Spleen (tissue), 11 donors: ENCODE measurements at regions not wholly inside any gene's neighbourhood (a gene's known extent, or its start where the extent isn't known, plus 50 kb on each side); places are given as distances from the start of the nearest gene placed in this dataset.

Experiments
- DNase-seq: peaks from one replicate; pipeline ENCODE4 v3.0.0-alpha.2; 2020
- H3K27ac ChIP-seq, 8 donors: fragments of 200-600 bp; sonication (generic) in 7 of 8; 1 replicate in 4 of 8; 2 replicates in 4 of 8; pipeline versions ENCODE4 v1.5.0 to v1.8.0; 2016 to 2021; ENCODE audit warnings: inconsistent platforms in 4 of 8, mild to moderate bottlenecking in 4 of 8, moderate library complexity in 1 of 8
- H3K27me3 ChIP-seq, 7 donors: fragments of 200-600 bp; sonication (generic) in 6 of 7; replicated peaks in 1 of 7; 1 replicate in 4 of 7; 2 replicates in 3 of 7; pipeline versions ENCODE4 v1.5.0 to v1.8.0; 2016 to 2021; ENCODE audit warnings: inconsistent platforms in 3 of 7, mild to moderate bottlenecking in 1 of 7
- H3K36me3 ChIP-seq, 6 donors: fragments of 200-600 bp; sonication (generic) in 5 of 6; 1 replicate in 4 of 6; 2 replicates in 2 of 6; pipeline versions ENCODE4 v1.5.0 to v1.8.0; 2016 to 2021; ENCODE audit warnings: inconsistent platforms in 2 of 6
- H3K4me1 ChIP-seq, 6 donors: fragments of 200-600 bp; sonication (generic) in 5 of 6; 1 replicate in 3 of 6; 2 replicates in 3 of 6; pipeline versions ENCODE4 v1.5.0 to v1.8.0; 2016 to 2021; ENCODE audit warnings: inconsistent platforms in 3 of 6
- H3K4me3 ChIP-seq, 8 donors: fragments of 200-600 bp; sonication (generic) in 7 of 8; 1 replicate in 4 of 8; 2 replicates in 4 of 8; pipeline versions ENCODE4 v1.5.0 to v1.8.0; 2016 to 2021; ENCODE audit warnings: inconsistent platforms in 4 of 8, mild to moderate bottlenecking in 4 of 8, moderate library complexity in 2 of 8
- H3K9me3 ChIP-seq, 8 donors: fragments of 200-600 bp; sonication (generic) in 7 of 8; 1 replicate in 4 of 8; 2 replicates in 4 of 8; pipeline versions ENCODE4 v1.5.0 to v1.8.0; 2016 to 2021; ENCODE audit warnings: inconsistent platforms in 4 of 8
- CTCF ChIP-seq, 11 experiments: fragments of 200-600 bp in 7 of 11; fragments of 450-650 bp in 4 of 11; sonication (generic) in 4 of 11; IDR thresholded peaks in 8 of 11; conservative IDR thresholded peaks in 3 of 11; 1 replicate in 7 of 11; 2 replicates in 4 of 11; pipeline versions ENCODE4 v1.4.0 to v1.8.0; 2016 to 2021; ENCODE audit warnings: antibody characterized with exemption in 11 of 11, inconsistent platforms in 4 of 11, mild to moderate bottlenecking in 1 of 11
- POLR2A ChIP-seq, 3 donors: fragments of 450-650 bp; IDR thresholded peaks; one replicate each; pipeline ENCODE4 v1.5.1; 2017; ENCODE audit warnings: antibody characterized with exemption in 3 of 3, mild to moderate bottlenecking in 1 of 3
- POLR2AphosphoS5 ChIP-seq, 3 donors: sonication (generic); formaldehyde crosslinking; IDR thresholded peaks; one replicate each; pipeline ENCODE4 v1.5.1; 2017; ENCODE audit warnings: antibody characterized with exemption in 3 of 3
- WGBS, 5 donors: extraction: QIAGEN DNeasy Blood & Tissue Kit in 3 of 5; methylation state at CpG; one replicate each; pipeline versions ENCODE4 v1.1.5 to v1.1.7; 2013 to 2018; 5-methylcytosine and 5-hydroxymethylcytosine counted together
- intact Hi-C: fragments of 100-400 bp; cut with DNase I; formaldehyde crosslinking; loops from one replicate; pipeline ENCODE4 v1.15.0; 2023; ENCODE audit warnings: low total_unique reads
- donor health status: healthy with polysubstance abuse.
- donor health status: DM: no; HTN: no; CAD: no; lungs with moderate emphysema.
- donor health status: DM: no; HTN: no; CAD: no.
- donor health status: Bipolar disorder and iron deficiency.
- donor health status: healthy.
- donor health status: DM: no; HTN: no; CAD: no.
- donor health status: DM: yes; HTN: yes; CAD: no.

GRCh38 chr6:139649732-139650131 lies 275.3 kb upstream of the CITED2 start:
- Histone ChIP-seq H3K9me3 (peaks cover 0 to 4% (median 0%) of the 10 kb centered on the region in 8 donors), H3K27me3 (no peaks in the 10 kb centered on the region), H3K4me1 (peaks cover 0 to 4% (median 0%) of the 10 kb centered on the region in 6 donors), H3K36me3 (no peaks in the 10 kb centered on the region), H3K4me3 (no peak overlapping the region), H3K27ac (no peak overlapping the region)
- no peak for DNase-seq
- WGBS, 5 donors = 58 to 78% (median 76%) methylated on average over 3 of the region's 3 CpGs
- intact Hi-C loops = no loop called here
- TF ChIP-seq POLR2AphosphoS5 (IDR thresholded peaks at IDR 0.05) (no peak), POLR2A (IDR thresholded peaks at IDR 0.05) (no peak), CTCF (IDR thresholded peaks at IDR 0.05 in 8 of 11, conservative IDR thresholded peaks at IDR 0.05 in 3 of 11) (no peak)

- DNase-seq = no peak
- H3K4me1 ChIP-seq = peaks cover 0 to 8% (median 0%) of the 10 kb centered on the region in 6 donors
- intact Hi-C loops = no loop called here
- H3K4me3 ChIP-seq = no peak overlapping the region
- no peak overlapping the region for H3K27ac ChIP-seq
- WGBS, 5 donors = 72 to 97% (median 90%) methylated on average over 2 of the region's 2 CpGs
- TF ChIP-seq POLR2AphosphoS5 (IDR thresholded peaks at IDR 0.05) (no peak), CTCF (IDR thresholded peaks at IDR 0.05 in 8 of 11, conservative IDR thresholded peaks at IDR 0.05 in 3 of 11) (no peak)
- H3K9me3 ChIP-seq = peaks cover 0 to 4% (median 0%) of the 10 kb centered on the region in 8 donors
- H3K27me3 ChIP-seq = no peaks in the 10 kb centered on the region
- no peaks in the 10 kb centered on the region for H3K36me3 ChIP-seq
Observed at GRCh38 chr6:139649128-139649527, 274.7 kb upstream of the CITED2 start.

GRCh38 chr6:139648430-139649000 lies 274.1 kb upstream of the CITED2 start:
- TF ChIP-seq POLR2AphosphoS5 (IDR thresholded peaks at IDR 0.05) (no peak), POLR2A (IDR thresholded peaks at IDR 0.05) (no peak), CTCF (IDR thresholded peaks at IDR 0.05 in 8 of 11, conservative IDR thresholded peaks at IDR 0.05 in 3 of 11) (no peak)
- intact Hi-C loops = no loop called here
- peaks cover 0 to 4% (median 0%) of the 10 kb centered on the region in 8 donors for H3K9me3 ChIP-seq
- H3K36me3 ChIP-seq = no peaks in the 10 kb centered on the region
- DNase-seq = no peak
- no peak overlapping the region for H3K4me3 ChIP-seq
- WGBS, 5 donors = 39 to 54% (median 51%) methylated on average over 7 of the region's 7 CpGs
- H3K27me3 ChIP-seq = no peaks in the 10 kb centered on the region
- no peak overlapping the region for H3K27ac ChIP-seq
- peaks cover 0 to 14% (median 0%) of the 10 kb centered on the region in 6 donors for H3K4me1 ChIP-seq

- TF ChIP-seq CTCF (IDR thresholded peaks at IDR 0.05 in 8 of 11, conservative IDR thresholded peaks at IDR 0.05 in 3 of 11) (no peak), POLR2A (IDR thresholded peaks at IDR 0.05) (no peak), POLR2AphosphoS5 (IDR thresholded peaks at IDR 0.05) (no peak)
- no peaks in the 10 kb centered on the region for H3K36me3 ChIP-seq
- no peak overlapping the region for H3K4me3 ChIP-seq
- peaks cover 0 to 4% (median 0%) of the 10 kb centered on the region in 8 donors for H3K9me3 ChIP-seq
- intact Hi-C loops = no loop called here
- 73 to 78% (median 76%) methylated on average over 5 of the region's 5 CpGs for WGBS, 5 donors
- H3K4me1 ChIP-seq = peaks cover 0 to 14% (median 0%) of the 10 kb centered on the region in 6 donors
- no peak overlapping the region for H3K27ac ChIP-seq
- H3K27me3 ChIP-seq = no peaks in the 10 kb centered on the region
- no peak for DNase-seq
Observed at GRCh38 chr6:139647841-139648240, 273.4 kb upstream of the CITED2 start.
